ENCODE measurements at regions not wholly inside any gene's neighbourhood (a gene's known extent, or its start where the extent isn't known, plus 50 kb on each side); places are given as distances from the start of the nearest gene placed in this dataset.

DNA sequence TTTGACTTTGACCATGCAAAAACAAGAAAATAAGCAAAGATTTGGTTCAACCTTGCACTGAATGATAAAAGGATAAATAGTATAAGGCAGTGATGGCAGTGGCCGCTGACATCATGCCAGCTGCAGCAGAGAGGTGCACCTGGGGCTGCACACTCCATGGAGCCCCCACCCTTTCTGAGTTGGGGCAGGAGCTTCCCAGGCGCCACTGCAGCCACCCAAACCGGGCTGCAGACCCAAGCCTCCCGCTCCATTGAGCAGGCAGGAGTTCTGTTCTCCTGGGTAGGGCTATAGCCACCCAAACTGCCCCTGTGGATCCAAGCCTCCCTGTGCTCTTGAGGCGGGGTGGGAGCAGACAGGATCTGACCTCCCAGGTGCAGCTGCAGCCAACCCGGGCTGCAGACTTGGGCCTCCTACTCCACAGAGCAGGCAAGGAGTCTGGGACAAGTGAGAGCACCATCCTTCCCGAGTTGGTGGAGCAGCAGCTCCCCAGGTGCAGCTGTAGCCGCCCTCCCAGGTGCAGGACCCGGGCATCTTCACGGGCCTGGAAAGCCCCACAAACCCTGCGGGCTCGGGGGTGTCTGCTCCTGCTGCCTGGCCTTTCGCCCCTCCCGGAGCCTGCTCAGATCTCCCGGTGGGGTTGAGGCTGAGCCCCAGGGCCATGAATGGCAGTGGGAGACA lies 537.9 kb downstream of the TENT5A start:
- TF ChIP-seq, protein P1, sequence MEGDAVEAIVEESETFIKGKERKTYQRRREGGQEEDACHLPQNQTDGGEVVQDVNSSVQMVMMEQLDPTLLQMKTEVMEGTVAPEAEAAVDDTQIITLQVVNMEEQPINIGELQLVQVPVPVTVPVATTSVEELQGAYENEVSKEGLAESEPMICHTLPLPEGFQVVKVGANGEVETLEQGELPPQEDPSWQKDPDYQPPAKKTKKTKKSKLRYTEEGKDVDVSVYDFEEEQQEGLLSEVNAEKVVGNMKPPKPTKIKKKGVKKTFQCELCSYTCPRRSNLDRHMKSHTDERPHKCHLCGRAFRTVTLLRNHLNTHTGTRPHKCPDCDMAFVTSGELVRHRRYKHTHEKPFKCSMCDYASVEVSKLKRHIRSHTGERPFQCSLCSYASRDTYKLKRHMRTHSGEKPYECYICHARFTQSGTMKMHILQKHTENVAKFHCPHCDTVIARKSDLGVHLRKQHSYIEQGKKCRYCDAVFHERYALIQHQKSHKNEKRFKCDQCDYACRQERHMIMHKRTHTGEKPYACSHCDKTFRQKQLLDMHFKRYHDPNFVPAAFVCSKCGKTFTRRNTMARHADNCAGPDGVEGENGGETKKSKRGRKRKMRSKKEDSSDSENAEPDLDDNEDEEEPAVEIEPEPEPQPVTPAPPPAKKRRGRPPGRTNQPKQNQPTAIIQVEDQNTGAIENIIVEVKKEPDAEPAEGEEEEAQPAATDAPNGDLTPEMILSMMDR (IDR thresholded peaks at IDR 0.05; ENCODE audit: low read depth, low read length, poor library complexity, severe bottlenecking): no peak
- TF ChIP-seq EZH2phosphoT487 (IDR thresholded peaks at IDR 0.05; ENCODE audit: borderline replicate concordance, low read length): no peak

Data from DOHH2 (cell line).